ENCODE measurements at regions not wholly inside any gene's neighbourhood (a gene's known extent, or its start where the extent isn't known, plus 50 kb on each side); places are given as distances from the start of the nearest gene placed in this dataset.

- Histone ChIP-seq H3K4me3 (no peak overlapping the region), H3K4me2 (no peak overlapping the region), H3K27ac (no peak overlapping the region), H3K9me3 (peaks cover 2% of the 10 kb centered on the region; the same call in 1 of the 3 replicates), H3K4me1 (no peaks in the 10 kb centered on the region)
- ATAC-seq (no peak), DNase-seq (ENCODE audit: low read depth in 1 of 2, low spot score in 1 of 2) (no peak), FAIRE-seq (no peak)
- POLR2A ChIA-PET = no interaction called here
- WGBS (ENCODE audit: missing lambda C conversion rate) = 36% methylated on average over 5 of the region's 5 CpGs
- TF ChIP-seq EHMT2 (IDR thresholded peaks at IDR 0.05; ENCODE audit: low read depth) (no peak), REST (IDR thresholded peaks at IDR 0.05) (no peak)
- CTCF ChIA-PET = interaction anchor here (0.9 kb wide), 1 partner anchor 10 kb away, joined by 3 read pairs; no protein-coding TSS in a partner anchor
These were observed 481.0 kb downstream of the RASEF start for GRCh38 chr9:82581935-82582334.

GRCh38 chr9:82582693-82583092, 480.2 kb downstream of the RASEF start:
- Histone ChIP-seq H3K4me3 (no peak overlapping the region), H3K27ac (no peak overlapping the region), H3K4me1 (no peaks in the 10 kb centered on the region), H3K9me3 (peaks cover 2% of the 10 kb centered on the region; the same call in 1 of the 3 replicates), H3K4me2 (no peak overlapping the region)
- DNase-seq (ENCODE audit: low read depth in 1 of 2, low spot score in 1 of 2) (no peak), ATAC-seq (no peak), FAIRE-seq (no peak)
- WGBS (ENCODE audit: missing lambda C conversion rate) = 50% methylated on average over 1 of the region's 1 CpG
- TF ChIP-seq NR3C1 (IDR thresholded peaks at IDR 0.05) = no peak
- no peak for TF ChIP-seq KDM1A (IDR thresholded peaks at IDR 0.05; ENCODE audit: low read depth)
- TF ChIP-seq E2F6 (IDR thresholded peaks at IDR 0.05; ENCODE audit: borderline replicate concordance, low read depth) = no peak
- TF ChIP-seq ZC3H11A (IDR thresholded peaks at IDR 0.05) = no peak
- TF ChIP-seq TP53 (CRISPR knock-in tag; IDR thresholded peaks at IDR 0.05) = no peak
- CTCF ChIA-PET = interaction anchor here (0.9 kb wide), 1 partner anchor 10 kb away, joined by 3 read pairs; no protein-coding TSS in a partner anchor
- POLR2A ChIA-PET = no interaction called here

GRCh38 chr9:82583524-82583923, 479.4 kb downstream of the RASEF start:
- Histone ChIP-seq H3K4me1 (no peaks in the 10 kb centered on the region), H3K4me3 (no peak overlapping the region), H3K9me3 (peaks cover 2% of the 10 kb centered on the region; the same call in 1 of the 3 replicates), H3K4me2 (no peak overlapping the region), H3K27ac (no peak overlapping the region)
- ChIA-PET POLR2A (no interaction called here), CTCF (no interaction called here)
- FAIRE-seq (no peak), ATAC-seq (no peak), DNase-seq (ENCODE audit: low read depth in 1 of 2, low spot score in 1 of 2) (no peak)
- TF ChIP-seq BCL3 (IDR thresholded peaks at IDR 0.05) (no peak), CBX2 (IDR thresholded peaks at IDR 0.05; ENCODE audit: borderline replicate concordance, low read depth) (no peak), RNF2 (IDR thresholded peaks at IDR 0.05; ENCODE audit: borderline replicate concordance, low read depth) (no peak), CBX8 (IDR thresholded peaks at IDR 0.05) (no peak), PHF8 (IDR thresholded peaks at IDR 0.05; ENCODE audit: borderline replicate concordance, low read depth) (no peak), KDM5A (IDR thresholded peaks at IDR 0.05) (no peak)
- WGBS (ENCODE audit: missing lambda C conversion rate) = 42% methylated on average over 7 of the region's 7 CpGs

- ATAC-seq = no peak
- no peak for FAIRE-seq
- no peak for DNase-seq (ENCODE audit: low read depth in 1 of 2, low spot score in 1 of 2)
- ChIA-PET CTCF (interaction anchor here (1.9 kb wide), 1 partner anchor 22 kb away, joined by 8 read pairs; no protein-coding TSS in a partner anchor), POLR2A (no interaction called here)
- no peak overlapping the region for H3K27ac ChIP-seq
- WGBS (ENCODE audit: missing lambda C conversion rate) = 37% methylated on average over 5 of the region's 5 CpGs
- H3K4me1 ChIP-seq = no peaks in the 10 kb centered on the region
- TF ChIP-seq TFCP2L1 (CRISPR knock-in tag; IDR thresholded peaks at IDR 0.05) (no peak), BCL3 (IDR thresholded peaks at IDR 0.05) (no peak), RCOR1 (IDR thresholded peaks at IDR 0.05; ENCODE audit: low read depth, low read length) (no peak), JUNB (IDR thresholded peaks at IDR 0.05) (no peak), ESRRA (IDR thresholded peaks at IDR 0.05; ENCODE audit: borderline replicate concordance, low read length) (no peak), HEYL (CRISPR knock-in tag; IDR thresholded peaks at IDR 0.05) (no peak), HOXB5 (CRISPR knock-in tag; IDR thresholded peaks at IDR 0.05) (no peak)
- H3K9me3 ChIP-seq = no peaks in the 10 kb centered on the region
- H3K4me3 ChIP-seq = no peak overlapping the region
- no peak overlapping the region for H3K4me2 ChIP-seq
These were observed 478.5 kb downstream of the RASEF start for GRCh38 chr9:82584349-82584863.

Measured in A549 (cell line).